BE2C (cell line): ENCODE measurements at regions not wholly inside any gene's neighbourhood (a gene's known extent, or its start where the extent isn't known, plus 50 kb on each side); places are given as distances from the start of the nearest gene placed in this dataset.

Source experiments
- DNase-seq: peaks from one replicate; pipeline ENCODE4 v3.0.0-alpha.2; 2020
- H3K27me3 ChIP-seq: fragments of 250-450 bp; sonication (Bioruptor Pico); 2 replicates; pipeline ENCODE4 v1.5.1; 2020; ENCODE audit warnings: mild to moderate bottlenecking
- H3K36me3 ChIP-seq: fragments of 250-450 bp; sonication (Bioruptor Pico); 2 replicates; pipeline ENCODE4 v1.5.1; 2020; ENCODE audit warnings: mild to moderate bottlenecking
- H3K4me1 ChIP-seq: fragments of 250-450 bp; sonication (Bioruptor Pico); 2 replicates; pipeline ENCODE4 v1.5.1; 2020
- H3K4me3 ChIP-seq: 2 replicates; pipeline ENCODE4 v1.5.1; 2011; ENCODE audit warnings: low read depth, low read length
- H3K9me3 ChIP-seq: fragments of 250-450 bp; sonication (Bioruptor Pico); 2 replicates; pipeline ENCODE4 v1.5.1; 2020
- TF ChIP-seq, protein P1 (sequence below): IDR thresholded peaks from 2 replicates; pipeline ENCODE4 v1.5.1; 2012; ENCODE audit warnings: mild to moderate bottlenecking, low read depth, low read length

DNA sequence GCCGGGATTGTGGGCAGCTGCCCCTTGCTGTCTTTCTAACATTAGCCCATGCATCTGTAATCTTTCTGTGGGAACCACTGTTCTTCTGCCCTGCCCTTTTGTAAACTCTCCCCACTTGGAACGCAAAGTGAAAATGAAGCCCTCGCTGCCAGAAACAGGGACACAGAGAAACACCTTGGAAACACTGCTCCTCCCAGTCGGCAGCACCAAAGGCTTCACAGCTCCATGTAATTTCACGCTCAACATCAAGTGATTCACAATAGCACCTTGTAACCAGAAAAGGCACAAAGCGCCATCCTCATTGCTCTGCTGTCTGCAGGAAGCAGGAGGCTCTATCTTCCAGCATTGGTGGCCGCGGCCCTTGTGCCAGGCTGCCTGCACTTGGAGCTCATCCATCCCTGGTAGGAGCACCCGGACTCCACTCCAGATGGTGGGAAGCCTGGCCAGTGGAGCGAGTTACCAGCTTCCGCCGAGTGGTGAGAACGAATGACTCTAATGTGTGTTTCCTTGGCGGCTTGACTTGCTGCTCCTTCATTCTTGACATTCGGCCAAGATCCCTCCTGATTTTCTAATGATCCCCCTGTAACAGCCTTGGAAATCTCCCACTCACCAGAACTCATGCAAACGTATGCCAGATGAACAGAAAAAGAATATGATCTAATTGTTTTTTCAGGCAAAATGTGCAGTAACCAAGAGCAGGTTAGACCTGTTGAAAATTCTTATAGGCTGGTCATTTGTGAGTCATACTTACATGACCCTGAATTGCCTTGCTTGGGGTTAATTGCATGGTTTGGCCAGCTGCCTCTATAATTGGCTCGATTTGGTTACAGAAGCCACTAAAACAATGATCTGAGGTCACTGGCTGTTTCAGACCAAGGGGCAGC lies 169.1 kb upstream of the CDYL start:
- Histone ChIP-seq H3K9me3 (no peaks in the 10 kb centered on the region), H3K36me3 (no peaks in the 10 kb centered on the region), H3K4me1 (no peaks in the 10 kb centered on the region), H3K27me3 (no peaks in the 10 kb centered on the region; the same call in none of the 2 replicates), H3K4me3 (no peak overlapping the region)
- no peak for DNase-seq
- TF ChIP-seq, protein P1, sequence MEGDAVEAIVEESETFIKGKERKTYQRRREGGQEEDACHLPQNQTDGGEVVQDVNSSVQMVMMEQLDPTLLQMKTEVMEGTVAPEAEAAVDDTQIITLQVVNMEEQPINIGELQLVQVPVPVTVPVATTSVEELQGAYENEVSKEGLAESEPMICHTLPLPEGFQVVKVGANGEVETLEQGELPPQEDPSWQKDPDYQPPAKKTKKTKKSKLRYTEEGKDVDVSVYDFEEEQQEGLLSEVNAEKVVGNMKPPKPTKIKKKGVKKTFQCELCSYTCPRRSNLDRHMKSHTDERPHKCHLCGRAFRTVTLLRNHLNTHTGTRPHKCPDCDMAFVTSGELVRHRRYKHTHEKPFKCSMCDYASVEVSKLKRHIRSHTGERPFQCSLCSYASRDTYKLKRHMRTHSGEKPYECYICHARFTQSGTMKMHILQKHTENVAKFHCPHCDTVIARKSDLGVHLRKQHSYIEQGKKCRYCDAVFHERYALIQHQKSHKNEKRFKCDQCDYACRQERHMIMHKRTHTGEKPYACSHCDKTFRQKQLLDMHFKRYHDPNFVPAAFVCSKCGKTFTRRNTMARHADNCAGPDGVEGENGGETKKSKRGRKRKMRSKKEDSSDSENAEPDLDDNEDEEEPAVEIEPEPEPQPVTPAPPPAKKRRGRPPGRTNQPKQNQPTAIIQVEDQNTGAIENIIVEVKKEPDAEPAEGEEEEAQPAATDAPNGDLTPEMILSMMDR = no peak

DNA sequence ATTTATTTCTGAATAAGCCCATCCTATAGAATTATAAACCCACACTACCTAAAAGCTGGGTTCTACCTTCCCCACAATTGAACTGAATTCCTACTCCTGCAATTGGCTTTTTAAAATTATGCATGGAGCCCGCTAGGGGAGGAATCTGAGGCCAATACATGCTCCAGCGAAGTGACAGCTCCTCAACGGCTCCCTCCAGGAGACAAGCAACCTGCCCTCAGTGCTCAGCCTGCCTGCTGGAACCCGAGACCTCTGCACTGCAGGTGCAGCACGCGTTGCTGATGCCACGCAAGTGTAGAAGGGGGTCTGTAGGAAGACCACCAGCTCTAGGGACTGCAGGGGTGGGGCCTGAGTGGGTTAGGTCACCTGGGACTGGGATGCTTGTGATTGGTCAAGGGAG lies 170.2 kb upstream of the CDYL start:
- Histone ChIP-seq H3K4me1 (no peaks in the 10 kb centered on the region), H3K36me3 (no peaks in the 10 kb centered on the region), H3K27me3 (no peaks in the 10 kb centered on the region; the same call in none of the 2 replicates), H3K9me3 (no peaks in the 10 kb centered on the region), H3K4me3 (no peak overlapping the region)
- TF ChIP-seq, protein P1 = no peak
- DNase-seq = no peak

DNA sequence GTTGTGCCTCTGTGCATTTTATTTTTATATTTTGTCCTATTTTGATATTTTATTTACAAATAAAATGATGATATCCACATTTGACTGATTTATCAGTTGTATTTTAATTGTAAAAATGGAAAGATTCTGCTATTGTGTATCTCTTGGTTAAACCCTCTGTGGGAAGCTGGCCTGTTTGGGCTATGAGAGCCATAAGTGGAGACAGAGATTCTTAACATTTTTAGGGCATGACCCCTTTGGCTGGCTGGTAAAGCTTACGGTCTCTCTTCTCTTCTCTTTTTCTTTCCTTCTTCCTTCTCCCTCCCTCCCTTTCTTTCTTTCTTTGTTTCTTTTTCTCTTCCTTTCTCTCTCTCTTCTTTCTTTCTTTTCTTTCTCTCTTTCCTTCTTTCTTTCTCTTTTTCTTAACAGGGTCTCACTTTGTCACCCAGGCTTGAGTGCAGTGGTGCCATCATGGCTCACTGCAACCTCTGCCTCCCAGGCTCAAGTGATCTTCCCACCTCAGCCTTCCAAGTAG lies 172.3 kb upstream of the CDYL start:
- Histone ChIP-seq H3K4me1 (no peaks in the 10 kb centered on the region), H3K4me3 (no peak overlapping the region), H3K9me3 (no peaks in the 10 kb centered on the region), H3K36me3 (no peaks in the 10 kb centered on the region), H3K27me3 (peaks cover 7% of the 10 kb centered on the region)
- DNase-seq = no peak
- TF ChIP-seq, protein P1 = no peak

DNA sequence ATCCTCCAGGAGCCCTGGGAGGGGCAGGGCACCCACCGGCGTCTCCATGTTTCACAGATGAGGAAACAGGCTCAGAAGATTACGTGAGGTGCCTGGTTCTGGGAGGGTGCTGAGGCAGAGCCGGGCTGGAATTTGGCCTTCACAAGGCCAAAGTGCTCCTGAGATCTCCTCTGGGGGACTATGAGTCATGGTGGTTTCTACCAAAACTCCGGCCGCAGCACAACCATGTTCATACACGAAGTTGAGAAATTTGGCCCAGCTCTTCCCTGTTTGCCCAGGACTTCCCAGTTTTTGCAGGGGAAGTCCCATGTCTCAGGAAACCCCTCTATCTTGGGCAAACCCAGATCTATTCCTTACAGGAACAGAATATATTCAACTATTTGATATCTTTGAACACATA lies 172.9 kb upstream of the CDYL start:
- H3K27me3 ChIP-seq = peaks cover 8% of the 10 kb centered on the region
- DNase-seq = no peak
- no peaks in the 10 kb centered on the region for H3K9me3 ChIP-seq
- H3K4me3 ChIP-seq = no peak overlapping the region
- TF ChIP-seq, protein P1 = no peak
- H3K36me3 ChIP-seq = no peaks in the 10 kb centered on the region
- H3K4me1 ChIP-seq = no peaks in the 10 kb centered on the region

DNA sequence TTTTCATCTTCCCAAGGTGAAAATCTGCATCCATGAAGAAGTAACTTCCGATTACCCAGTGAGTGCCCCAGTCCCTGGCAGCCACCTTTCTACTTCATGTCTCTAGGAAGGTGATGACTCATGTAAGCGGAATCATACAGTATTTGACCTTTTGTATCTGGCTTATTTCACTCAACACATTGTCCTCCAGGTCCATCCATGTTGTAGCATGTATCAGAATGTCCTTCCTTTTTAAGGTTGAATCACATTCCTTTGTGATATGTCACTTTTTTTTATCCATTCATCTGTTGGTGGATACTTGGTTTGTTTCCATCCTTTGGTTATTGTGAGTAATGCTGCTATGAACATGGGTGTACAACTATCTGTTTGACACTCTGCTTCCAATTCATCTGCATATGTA lies 176.3 kb upstream of the CDYL start:
- TF ChIP-seq, protein P1 = no peak
- Histone ChIP-seq H3K4me3 (no peak overlapping the region), H3K9me3 (no peaks in the 10 kb centered on the region), H3K36me3 (no peaks in the 10 kb centered on the region), H3K4me1 (no peaks in the 10 kb centered on the region), H3K27me3 (peaks cover 8% of the 10 kb centered on the region)
- DNase-seq = no peak

DNA sequence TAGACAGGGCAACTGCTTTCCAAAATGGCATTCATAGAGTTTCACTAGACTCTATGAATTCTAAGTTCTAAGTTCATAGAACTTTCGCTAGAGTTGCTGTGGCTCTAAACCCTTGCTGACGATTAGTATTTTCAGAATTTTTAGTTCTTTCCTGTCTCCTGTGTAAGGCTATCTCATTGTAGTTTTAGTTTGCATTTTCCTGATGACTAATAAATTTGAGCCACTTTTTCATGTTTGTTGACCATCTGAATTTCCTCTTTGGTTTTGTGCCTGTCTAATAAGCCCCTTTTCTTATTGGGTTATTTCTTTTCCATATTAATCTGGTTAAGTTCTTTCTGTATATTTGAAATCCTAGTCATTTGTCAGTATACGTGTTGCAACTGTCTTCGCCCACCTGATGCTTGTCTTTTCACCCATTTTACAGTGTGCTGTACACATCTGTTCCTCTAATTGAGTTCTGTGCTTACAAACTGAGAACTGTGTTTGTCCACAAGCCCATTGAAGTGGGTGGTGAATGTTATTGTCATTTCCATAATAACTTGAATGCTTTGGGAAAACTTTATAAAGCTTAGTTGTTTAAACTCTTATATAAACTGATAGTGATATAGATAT lies 177.7 kb upstream of the CDYL start:
- TF ChIP-seq, protein P1 = no peak
- peaks cover 8% of the 10 kb centered on the region for H3K27me3 ChIP-seq
- no peak for DNase-seq

More for the DNA sequence above, 177.7 kb upstream of the CDYL start:
- Histone ChIP-seq H3K36me3 (no peaks in the 10 kb centered on the region), H3K4me3 (no peak overlapping the region), H3K4me1 (no peaks in the 10 kb centered on the region), H3K9me3 (no peaks in the 10 kb centered on the region)
